IMR-90 (cell line): ENCODE measurements at regions not wholly inside any gene's neighbourhood (a gene's known extent, or its start where the extent isn't known, plus 50 kb on each side); places are given as distances from the start of the nearest gene placed in this dataset.

ENCODE experiments used
- ATAC-seq: fragments of 200-7000 bp; cut with Tn5 transposase; 2 replicates; pipeline ENCODE4 v1.9.1; 2020; ENCODE audit warnings: low read depth, mild to moderate bottlenecking, moderate library complexity
- BruUV-seq: library from RNA; stranded (reverse); fragments of 400-500 nt; replicated peaks from 2 replicates; lab custom pipeline; 2021; lab: Mats Ljungman, UMichigan
- CTCF ChIA-PET: fragments of 300-600 bp; formaldehyde crosslinking; extraction: SDS; loops from one replicate; lab custom pipeline; 2021; ENCODE audit warnings: antibody characterized with exemption; lab: Yijun Ruan, JAX
- POLR2A ChIA-PET: fragments of 300-600 bp; sonication (Branson Sonifier 250); formaldehyde crosslinking; loops from one replicate; lab custom pipeline; 2022; ENCODE audit warnings: antibody characterized with exemption; ENCODE audit not compliant: unreplicated experiment; lab: Charles Lee
- DNase-seq: peaks from one replicate; pipeline ENCODE4 v3.0.0; 2013
- H2AFZ ChIP-seq: replicated peaks from 2 replicates; pipeline ENCODE3; 2013; ENCODE audit warnings: low read length, mild to moderate bottlenecking; ENCODE audit not compliant: poor library complexity
- H2AK5ac ChIP-seq: 2 replicates; pipeline ENCODE4 v1.6.1; 2013; ENCODE audit warnings: low read depth, low read length, inconsistent platforms
- H2AK9ac ChIP-seq: replicated peaks from 2 replicates; pipeline ENCODE3; 2013; ENCODE audit warnings: mild to moderate bottlenecking, low read depth, low read length, moderate library complexity; ENCODE audit not compliant: poor library complexity
- H2BK120ac ChIP-seq: 2 replicates; pipeline ENCODE4 v1.6.1; 2013; ENCODE audit warnings: low read depth, low read length, inconsistent platforms
- H2BK15ac ChIP-seq: 3 replicates; pipeline ENCODE4 v1.6.1; 2013; ENCODE audit warnings: low read depth, low read length, inconsistent platforms
- H2BK20ac ChIP-seq: 2 replicates; pipeline ENCODE4 v1.6.1; 2013; ENCODE audit warnings: low read depth, mild to moderate bottlenecking, inconsistent platforms, low read length, moderate library complexity
- H2BK5ac ChIP-seq: 2 replicates; pipeline ENCODE4 v1.6.1; 2013; ENCODE audit warnings: mild to moderate bottlenecking, low read depth, low read length, inconsistent platforms; ENCODE audit not compliant: poor library complexity, severe bottlenecking
- H3K14ac ChIP-seq: replicated peaks from 2 replicates; pipeline ENCODE4 v1.6.1; 2013; ENCODE audit warnings: low read depth, low read length, inconsistent platforms
- H3K18ac ChIP-seq: 2 replicates; pipeline ENCODE4 v1.6.1; 2013; ENCODE audit warnings: low read depth, low read length, control low read depth
- H3K23ac ChIP-seq: 2 replicates; pipeline ENCODE4 v1.6.1; 2013; ENCODE audit warnings: low read depth, low read length, inconsistent platforms
- H3K27ac ChIP-seq: 2 replicates; pipeline ENCODE4 v1.5.1; 2013; ENCODE audit warnings: mild to moderate bottlenecking, control low read depth, low read length; ENCODE audit not compliant: insufficient read depth
- H3K27me3 ChIP-seq: 2 replicates; pipeline ENCODE4 v1.6.1; 2013; ENCODE audit warnings: low read length; ENCODE audit not compliant: control insufficient read depth, insufficient read depth
- H3K36me3 ChIP-seq: 2 replicates; pipeline ENCODE4 v1.6.1; 2013; ENCODE audit warnings: low read length, mixed read lengths; ENCODE audit not compliant: control insufficient read depth, insufficient read depth
- H3K4ac ChIP-seq: 2 replicates; pipeline ENCODE4 v1.6.1; 2013; ENCODE audit warnings: low read depth, low read length, inconsistent platforms
- H3K4me1 ChIP-seq: 2 replicates; pipeline ENCODE4 v1.6.1; 2013; ENCODE audit warnings: low read length, mixed read lengths; ENCODE audit not compliant: control insufficient read depth, insufficient read depth
- H3K4me2 ChIP-seq: 2 replicates; pipeline ENCODE4 v1.6.1; 2013; ENCODE audit warnings: low read depth, mild to moderate bottlenecking, control low read depth, low read length, moderate library complexity
- H3K4me3 ChIP-seq: 2 replicates; pipeline ENCODE4 v1.5.1; 2013; ENCODE audit warnings: low read depth, mild to moderate bottlenecking, control low read depth, low read length, moderate library complexity; ENCODE audit not compliant: insufficient read depth
- H3K56ac ChIP-seq: 2 replicates; pipeline ENCODE4 v1.6.1; 2013; ENCODE audit warnings: low read length, inconsistent platforms; ENCODE audit not compliant: insufficient read depth; ENCODE audit errors: extremely low read depth
- H3K79me1 ChIP-seq, 2 experiments: 2 replicates each; pipeline ENCODE4 v1.6.1; 2013; ENCODE audit warnings: low read length in 2 of 2, inconsistent platforms in 1 of 2, low read depth in 1 of 2
- H3K9ac ChIP-seq: 2 replicates; pipeline ENCODE4 v1.6.1; 2013; ENCODE audit warnings: low read depth, low read length, control low read depth
- H3K9me1 ChIP-seq: 2 replicates; pipeline ENCODE4 v1.6.1; 2013; ENCODE audit warnings: low read length, inconsistent platforms; ENCODE audit not compliant: insufficient read depth
- H3K9me3 ChIP-seq: 2 replicates; pipeline ENCODE4 v1.6.1; 2013; ENCODE audit warnings: low read length; ENCODE audit not compliant: control insufficient read depth, insufficient read depth
- H4K20me1 ChIP-seq: 2 replicates; pipeline ENCODE4 v1.6.1; 2013; ENCODE audit warnings: low read length, inconsistent platforms; ENCODE audit not compliant: insufficient read depth
- H4K5ac ChIP-seq: 2 replicates; pipeline ENCODE4 v1.6.1; 2013; ENCODE audit warnings: mild to moderate bottlenecking, low read depth, low read length, control low read depth
- H4K8ac ChIP-seq, 2 experiments: 2 replicates each; pipeline ENCODE4 v1.6.1; 2013; ENCODE audit warnings: low read depth in 2 of 2, low read length in 2 of 2, control low read depth in 1 of 2, inconsistent platforms in 1 of 2
- H4K91ac ChIP-seq: 2 replicates; pipeline ENCODE4 v1.6.1; 2013; ENCODE audit warnings: low read depth, low read length, inconsistent platforms; ENCODE audit not compliant: insufficient read depth
- BHLHE40 ChIP-seq: fragments of 150-350 bp; IDR thresholded peaks from 2 replicates; pipeline ENCODE4 v1.6.1; 2016; ENCODE audit warnings: mild to moderate bottlenecking, low read depth, low read length
- CEBPB ChIP-seq: IDR thresholded peaks from 2 replicates; pipeline ENCODE4 v1.6.1; 2012; ENCODE audit warnings: low read depth, low read length, improper control_type of control experiment
- CHD1 ChIP-seq: IDR thresholded peaks from 2 replicates; pipeline ENCODE4 v1.6.1; 2012; ENCODE audit warnings: low read depth, low read length, improper control_type of control experiment
- FOS ChIP-seq: fragments of 150-350 bp; IDR thresholded peaks from 2 replicates; pipeline ENCODE4 v1.6.1; 2016; ENCODE audit warnings: low read depth, low read length
- MAFK ChIP-seq: IDR thresholded peaks from 2 replicates; pipeline ENCODE4 v1.6.1; 2012; ENCODE audit warnings: low read depth, low read length, improper control_type of control experiment
- MAZ ChIP-seq: IDR thresholded peaks from 2 replicates; pipeline ENCODE4 v1.6.1; 2012; ENCODE audit warnings: low read depth, mild to moderate bottlenecking, low read length, improper control_type of control experiment, moderate library complexity, borderline replicate concordance
- MXI1 ChIP-seq: IDR thresholded peaks from 2 replicates; pipeline ENCODE4 v1.6.1; 2012; ENCODE audit warnings: low read depth, mild to moderate bottlenecking, low read length, moderate library complexity, borderline replicate concordance
- NFE2L2 ChIP-seq: fragments of 150-350 bp; IDR thresholded peaks from 2 replicates; pipeline ENCODE4 v1.6.1; 2016; ENCODE audit warnings: low read depth, mild to moderate bottlenecking, low read length
- POLR2A ChIP-seq: IDR thresholded peaks from 2 replicates; pipeline ENCODE4 v1.6.1; 2012; ENCODE audit warnings: mild to moderate bottlenecking, low read depth, low read length
- RAD21 ChIP-seq: IDR thresholded peaks from 2 replicates; pipeline ENCODE4 v1.6.1; 2012; ENCODE audit warnings: low read length, improper control_type of control experiment
- RCOR1 ChIP-seq: IDR thresholded peaks from 2 replicates; pipeline ENCODE4 v1.6.1; 2012; ENCODE audit warnings: mild to moderate bottlenecking, low read length, improper control_type of control experiment; ENCODE audit not compliant: insufficient replicate concordance
- RFX5 ChIP-seq: IDR thresholded peaks from 2 replicates; pipeline ENCODE4 v1.8.0; 2012; ENCODE audit warnings: low read depth, mild to moderate bottlenecking, low read length, moderate library complexity
- SMC3 ChIP-seq: fragments of 150-350 bp; IDR thresholded peaks from 2 replicates; pipeline ENCODE4 v1.6.1; 2016; ENCODE audit warnings: low read depth, mild to moderate bottlenecking, antibody characterized with exemption, low read length, moderate library complexity
- WGBS, 2 experiments: methylation state at CpG; one replicate each; pipeline versions ENCODE4 v1.1.5 to v1.1.7; 2013; ENCODE audit warnings: missing lambda C conversion rate in 2 of 2; ENCODE audit not compliant: insufficient read length in 1 of 2; ENCODE audit errors: extremely low coverage in 2 of 2; 5-methylcytosine and 5-hydroxymethylcytosine counted together
- dilution Hi-C: fragments of 300-500 bp; cut with HindIII; formaldehyde crosslinking; loops from one replicate; pipeline ENCODE4 v1.14.3; 2018; ENCODE audit warnings: low sequenced_read_pairs; ENCODE audit not compliant: unreplicated experiment
- in situ Hi-C: fragments of 300-500 bp; cut with MboI; formaldehyde crosslinking; loops from 3 replicates; pipeline ENCODE4 v1.14.3; 2019; ENCODE audit warnings: low sequenced_read_pairs, inconsistent platforms, mixed read lengths
- intact Hi-C: fragments of 100-400 bp; cut with micrococcal nuclease; formaldehyde crosslinking; loops from 2 replicates; pipeline ENCODE4 v1.10.0; 2022
- TF ChIP-seq, protein P1 (sequence below): fragments of 150-350 bp; IDR thresholded peaks from 2 replicates; pipeline ENCODE4 v1.6.1; 2017; ENCODE audit warnings: mild to moderate bottlenecking, antibody characterized with exemption, low read length, low read depth
- TF ChIP-seq, protein P2 (sequence below): fragments of 150-350 bp; IDR thresholded peaks from 2 replicates; pipeline ENCODE4 v1.6.1; 2016; ENCODE audit warnings: low read depth, mild to moderate bottlenecking, low read length, moderate library complexity, borderline replicate concordance
- TF ChIP-seq, protein P3 (sequence below): conservative IDR thresholded peaks from 2 replicates; pipeline ENCODE4 v1.5.1; 2012; ENCODE audit warnings: mild to moderate bottlenecking, low read depth, low read length, improper control_type of control experiment

DNA sequence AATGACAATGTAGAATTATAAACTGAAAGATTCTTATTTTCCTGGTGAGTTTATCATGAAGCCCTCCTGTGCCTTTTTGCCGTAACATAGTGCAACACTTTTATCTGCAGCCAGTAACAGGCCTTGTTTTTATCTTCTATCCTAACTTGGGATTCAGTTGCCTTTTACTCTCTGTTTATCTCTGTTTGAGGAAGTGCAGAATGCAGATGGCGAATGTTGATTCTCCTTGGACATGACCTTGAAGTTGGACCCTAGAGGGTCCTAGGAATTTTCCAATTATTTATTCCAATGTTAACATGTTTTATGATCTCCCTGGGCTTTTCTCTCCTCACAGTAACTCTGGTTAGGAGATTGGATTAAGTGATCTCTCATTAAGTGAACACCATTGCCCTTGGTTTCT is 165.0 kb downstream of the FMR1NB start:
- CTCF ChIA-PET, result no interaction called here
- no CpG with 5 or more reads among the region's 2 CpGs for WGBS, 2 experiments

More for the DNA sequence above, 165.0 kb downstream of the FMR1NB start:
- H4K8ac ChIP-seq, result no peak overlapping the region
- no peak overlapping the region for H2BK5ac ChIP-seq
- BruUV-seq, result no TSS peak
- no peak overlapping the region for H3K4me2 ChIP-seq
- no peaks in the 10 kb centered on the region for H4K20me1 ChIP-seq
- no peak overlapping the region for H3K18ac ChIP-seq
- H3K27me3 ChIP-seq, result no peaks in the 10 kb centered on the region
- intact Hi-C loops, result no loop called here
- H3K27ac ChIP-seq, result no peak overlapping the region
- H2AFZ ChIP-seq, result no peak overlapping the region
- H2AK9ac ChIP-seq, result no peak overlapping the region
- no peak for ATAC-seq
- DNase-seq, result no peak
- H3K9ac ChIP-seq, result no peak overlapping the region
- H3K4me1 ChIP-seq, result no peaks in the 10 kb centered on the region
- no peak overlapping the region for H2AK5ac ChIP-seq
- H3K36me3 ChIP-seq, result no peaks in the 10 kb centered on the region
- no peak for TF ChIP-seq MXI1
- TF ChIP-seq, protein P1, sequence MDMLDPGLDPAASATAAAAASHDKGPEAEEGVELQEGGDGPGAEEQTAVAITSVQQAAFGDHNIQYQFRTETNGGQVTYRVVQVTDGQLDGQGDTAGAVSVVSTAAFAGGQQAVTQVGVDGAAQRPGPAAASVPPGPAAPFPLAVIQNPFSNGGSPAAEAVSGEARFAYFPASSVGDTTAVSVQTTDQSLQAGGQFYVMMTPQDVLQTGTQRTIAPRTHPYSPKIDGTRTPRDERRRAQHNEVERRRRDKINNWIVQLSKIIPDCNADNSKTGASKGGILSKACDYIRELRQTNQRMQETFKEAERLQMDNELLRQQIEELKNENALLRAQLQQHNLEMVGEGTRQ, result no peak
- TF ChIP-seq, protein P2, sequence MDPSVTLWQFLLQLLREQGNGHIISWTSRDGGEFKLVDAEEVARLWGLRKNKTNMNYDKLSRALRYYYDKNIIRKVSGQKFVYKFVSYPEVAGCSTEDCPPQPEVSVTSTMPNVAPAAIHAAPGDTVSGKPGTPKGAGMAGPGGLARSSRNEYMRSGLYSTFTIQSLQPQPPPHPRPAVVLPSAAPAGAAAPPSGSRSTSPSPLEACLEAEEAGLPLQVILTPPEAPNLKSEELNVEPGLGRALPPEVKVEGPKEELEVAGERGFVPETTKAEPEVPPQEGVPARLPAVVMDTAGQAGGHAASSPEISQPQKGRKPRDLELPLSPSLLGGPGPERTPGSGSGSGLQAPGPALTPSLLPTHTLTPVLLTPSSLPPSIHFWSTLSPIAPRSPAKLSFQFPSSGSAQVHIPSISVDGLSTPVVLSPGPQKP, result no peak
- TF ChIP-seq BHLHE40, result no peak
- no peak for TF ChIP-seq RAD21
- TF ChIP-seq NFE2L2, result no peak
- no peak for TF ChIP-seq MAFK
- no peak for TF ChIP-seq POLR2A
- TF ChIP-seq CEBPB, result no peak
- TF ChIP-seq MAZ, result no peak
- TF ChIP-seq, protein P3, sequence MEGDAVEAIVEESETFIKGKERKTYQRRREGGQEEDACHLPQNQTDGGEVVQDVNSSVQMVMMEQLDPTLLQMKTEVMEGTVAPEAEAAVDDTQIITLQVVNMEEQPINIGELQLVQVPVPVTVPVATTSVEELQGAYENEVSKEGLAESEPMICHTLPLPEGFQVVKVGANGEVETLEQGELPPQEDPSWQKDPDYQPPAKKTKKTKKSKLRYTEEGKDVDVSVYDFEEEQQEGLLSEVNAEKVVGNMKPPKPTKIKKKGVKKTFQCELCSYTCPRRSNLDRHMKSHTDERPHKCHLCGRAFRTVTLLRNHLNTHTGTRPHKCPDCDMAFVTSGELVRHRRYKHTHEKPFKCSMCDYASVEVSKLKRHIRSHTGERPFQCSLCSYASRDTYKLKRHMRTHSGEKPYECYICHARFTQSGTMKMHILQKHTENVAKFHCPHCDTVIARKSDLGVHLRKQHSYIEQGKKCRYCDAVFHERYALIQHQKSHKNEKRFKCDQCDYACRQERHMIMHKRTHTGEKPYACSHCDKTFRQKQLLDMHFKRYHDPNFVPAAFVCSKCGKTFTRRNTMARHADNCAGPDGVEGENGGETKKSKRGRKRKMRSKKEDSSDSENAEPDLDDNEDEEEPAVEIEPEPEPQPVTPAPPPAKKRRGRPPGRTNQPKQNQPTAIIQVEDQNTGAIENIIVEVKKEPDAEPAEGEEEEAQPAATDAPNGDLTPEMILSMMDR, result no peak
- TF ChIP-seq RCOR1, result no peak
- no peak for TF ChIP-seq CHD1
- TF ChIP-seq RFX5, result no peak
- no peak for TF ChIP-seq FOS
- no peak for TF ChIP-seq SMC3
- POLR2A ChIA-PET, result no interaction called here
- H3K23ac ChIP-seq, result no peak overlapping the region
- H3K14ac ChIP-seq, result no peak overlapping the region
- H2BK20ac ChIP-seq, result no peak overlapping the region
- H4K5ac ChIP-seq, result no peak overlapping the region
- H2BK15ac ChIP-seq, result no peak overlapping the region
- H3K79me1 ChIP-seq, result no peaks in the 10 kb centered on the region
- H3K9me1 ChIP-seq, result no peaks in the 10 kb centered on the region
- H3K9me3 ChIP-seq, result peaks cover 1% of the 10 kb centered on the region; the same call in 1 of the 2 replicates
- no peak overlapping the region for H3K4ac ChIP-seq
- no peak overlapping the region for H3K56ac ChIP-seq
- no peak overlapping the region for H3K4me3 ChIP-seq
- no peak overlapping the region for H4K91ac ChIP-seq
- in situ Hi-C loops, result no loop called here
- dilution Hi-C loops, result no loop called here
- no peak overlapping the region for H2BK120ac ChIP-seq
